Liver (tissue), 3 donors: ENCODE measurements at regions not wholly inside any gene's neighbourhood (a gene's known extent, or its start where the extent isn't known, plus 50 kb on each side); places are given as distances from the start of the nearest gene placed in this dataset.
"Not testable (repeated sequence)": the region's sequence is repeated elsewhere in the genome, so short reads cannot be mapped to it uniquely, and the experiment has no call there.

Experiments used
- EGR1 ChIP-seq, 2 donors: IDR thresholded peaks; 2 replicates each; pipeline ENCODE4 v1.6.1; 2016 to 2018; ENCODE audit warnings: antibody characterized with exemption in 2 of 2, low read depth in 2 of 2
- HNF4A ChIP-seq, 2 donors: conservative IDR thresholded peaks; 2 replicates each; pipeline ENCODE4 v1.6.1; 2016; ENCODE audit warnings: antibody characterized with exemption in 2 of 2, mild to moderate bottlenecking in 2 of 2
- REST ChIP-seq: IDR thresholded peaks from 2 replicates; pipeline ENCODE4 v1.6.1; 2016; ENCODE audit warnings: antibody characterized with exemption, mild to moderate bottlenecking
- SP1 ChIP-seq: IDR thresholded peaks from 2 replicates; pipeline ENCODE4 v1.6.1; 2018; ENCODE audit warnings: antibody characterized with exemption, mild to moderate bottlenecking
- TAF1 ChIP-seq: conservative IDR thresholded peaks from 2 replicates; pipeline ENCODE4 v1.6.1; 2016; ENCODE audit warnings: antibody characterized with exemption, mild to moderate bottlenecking
- YY1 ChIP-seq: IDR thresholded peaks from 2 replicates; pipeline ENCODE4 v1.6.1; 2016; ENCODE audit warnings: antibody characterized with exemption, mild to moderate bottlenecking
- TF ChIP-seq, protein P1 (sequence below): fragments of 150-350 bp; IDR thresholded peaks from 2 replicates; pipeline ENCODE4 v1.5.1; 2017; ENCODE audit warnings: improper control_type of control experiment, low read depth, low read length; ENCODE audit not compliant: missing input control
- TF ChIP-seq, protein P2 (sequence below): IDR thresholded peaks from 2 replicates; pipeline ENCODE4 v1.6.1; 2016; ENCODE audit warnings: antibody characterized with exemption
- donor health status: healthy.
- donor health status: healthy.

DNA sequence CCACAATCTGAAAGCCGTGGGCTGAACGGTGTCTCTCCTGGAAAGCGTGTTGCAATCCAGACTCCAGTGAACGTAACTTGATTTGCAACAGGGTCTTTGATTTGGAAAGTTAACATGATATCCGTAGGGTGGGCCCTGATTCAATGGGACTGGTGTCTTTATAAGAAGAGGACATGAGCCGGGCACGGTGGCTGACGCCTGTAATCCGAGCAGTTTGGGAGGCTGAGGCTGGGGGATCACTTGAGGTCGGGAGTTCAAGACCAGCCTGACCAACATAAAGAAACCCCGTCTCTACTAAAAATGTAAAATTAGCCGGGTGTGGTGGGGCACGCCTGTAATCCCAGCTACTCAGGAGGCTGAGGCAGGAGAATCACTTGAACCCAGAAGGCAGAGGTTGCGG, 176.5 kb downstream of the CRLF2 start:
- TF ChIP-seq, protein P1, sequence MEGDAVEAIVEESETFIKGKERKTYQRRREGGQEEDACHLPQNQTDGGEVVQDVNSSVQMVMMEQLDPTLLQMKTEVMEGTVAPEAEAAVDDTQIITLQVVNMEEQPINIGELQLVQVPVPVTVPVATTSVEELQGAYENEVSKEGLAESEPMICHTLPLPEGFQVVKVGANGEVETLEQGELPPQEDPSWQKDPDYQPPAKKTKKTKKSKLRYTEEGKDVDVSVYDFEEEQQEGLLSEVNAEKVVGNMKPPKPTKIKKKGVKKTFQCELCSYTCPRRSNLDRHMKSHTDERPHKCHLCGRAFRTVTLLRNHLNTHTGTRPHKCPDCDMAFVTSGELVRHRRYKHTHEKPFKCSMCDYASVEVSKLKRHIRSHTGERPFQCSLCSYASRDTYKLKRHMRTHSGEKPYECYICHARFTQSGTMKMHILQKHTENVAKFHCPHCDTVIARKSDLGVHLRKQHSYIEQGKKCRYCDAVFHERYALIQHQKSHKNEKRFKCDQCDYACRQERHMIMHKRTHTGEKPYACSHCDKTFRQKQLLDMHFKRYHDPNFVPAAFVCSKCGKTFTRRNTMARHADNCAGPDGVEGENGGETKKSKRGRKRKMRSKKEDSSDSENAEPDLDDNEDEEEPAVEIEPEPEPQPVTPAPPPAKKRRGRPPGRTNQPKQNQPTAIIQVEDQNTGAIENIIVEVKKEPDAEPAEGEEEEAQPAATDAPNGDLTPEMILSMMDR: not testable (repeated sequence)
- TF ChIP-seq YY1; TAF1; SP1; EGR1 (IDR thresholded peaks at IDR 0.05; ENCODE audit: low read depth in 2 of 2); HNF4A (conservative IDR thresholded peaks at IDR 0.05); REST: not testable (repeated sequence)
- TF ChIP-seq, protein P2, sequence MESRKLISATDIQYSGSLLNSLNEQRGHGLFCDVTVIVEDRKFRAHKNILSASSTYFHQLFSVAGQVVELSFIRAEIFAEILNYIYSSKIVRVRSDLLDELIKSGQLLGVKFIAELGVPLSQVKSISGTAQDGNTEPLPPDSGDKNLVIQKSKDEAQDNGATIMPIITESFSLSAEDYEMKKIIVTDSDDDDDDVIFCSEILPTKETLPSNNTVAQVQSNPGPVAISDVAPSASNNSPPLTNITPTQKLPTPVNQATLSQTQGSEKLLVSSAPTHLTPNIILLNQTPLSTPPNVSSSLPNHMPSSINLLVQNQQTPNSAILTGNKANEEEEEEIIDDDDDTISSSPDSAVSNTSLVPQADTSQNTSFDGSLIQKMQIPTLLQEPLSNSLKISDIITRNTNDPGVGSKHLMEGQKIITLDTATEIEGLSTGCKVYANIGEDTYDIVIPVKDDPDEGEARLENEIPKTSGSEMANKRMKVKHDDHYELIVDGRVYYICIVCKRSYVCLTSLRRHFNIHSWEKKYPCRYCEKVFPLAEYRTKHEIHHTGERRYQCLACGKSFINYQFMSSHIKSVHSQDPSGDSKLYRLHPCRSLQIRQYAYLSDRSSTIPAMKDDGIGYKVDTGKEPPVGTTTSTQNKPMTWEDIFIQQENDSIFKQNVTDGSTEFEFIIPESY: not testable (repeated sequence)
